NB4 (cell line): ENCODE measurements at regions not wholly inside any gene's neighbourhood (a gene's known extent, or its start where the extent isn't known, plus 50 kb on each side); places are given as distances from the start of the nearest gene placed in this dataset.

Source experiments
- TF ChIP-seq, protein P1 (sequence below): IDR thresholded peaks from one replicate; pipeline ENCODE4 v1.5.1; 2012; ENCODE audit warnings: low read depth, low read length
- TF ChIP-seq, protein P2 (sequence below): IDR thresholded peaks from 2 replicates; pipeline ENCODE4 v1.6.1; 2011; ENCODE audit warnings: low read depth, low read length

DNA sequence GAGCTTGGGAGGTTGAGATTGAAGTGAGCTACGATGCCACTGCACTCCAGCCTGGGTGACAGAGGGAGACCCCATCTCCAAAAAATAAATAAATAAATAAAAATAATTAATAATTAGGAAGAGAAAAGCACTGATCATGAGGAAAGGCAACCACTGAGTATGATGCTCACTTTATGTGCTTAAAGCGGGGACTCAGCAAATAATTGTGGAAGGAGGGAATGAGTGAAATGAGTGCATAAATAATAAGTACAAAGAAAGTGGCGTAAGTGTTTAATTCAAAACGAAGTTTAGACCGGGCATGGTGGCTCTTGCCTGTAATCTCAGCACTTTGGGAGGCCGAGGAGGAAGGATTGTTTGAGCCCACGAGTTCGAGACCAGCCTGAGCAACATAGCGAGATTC lies 94.9 kb upstream of the MKLN1 start:
- TF ChIP-seq, protein P1, sequence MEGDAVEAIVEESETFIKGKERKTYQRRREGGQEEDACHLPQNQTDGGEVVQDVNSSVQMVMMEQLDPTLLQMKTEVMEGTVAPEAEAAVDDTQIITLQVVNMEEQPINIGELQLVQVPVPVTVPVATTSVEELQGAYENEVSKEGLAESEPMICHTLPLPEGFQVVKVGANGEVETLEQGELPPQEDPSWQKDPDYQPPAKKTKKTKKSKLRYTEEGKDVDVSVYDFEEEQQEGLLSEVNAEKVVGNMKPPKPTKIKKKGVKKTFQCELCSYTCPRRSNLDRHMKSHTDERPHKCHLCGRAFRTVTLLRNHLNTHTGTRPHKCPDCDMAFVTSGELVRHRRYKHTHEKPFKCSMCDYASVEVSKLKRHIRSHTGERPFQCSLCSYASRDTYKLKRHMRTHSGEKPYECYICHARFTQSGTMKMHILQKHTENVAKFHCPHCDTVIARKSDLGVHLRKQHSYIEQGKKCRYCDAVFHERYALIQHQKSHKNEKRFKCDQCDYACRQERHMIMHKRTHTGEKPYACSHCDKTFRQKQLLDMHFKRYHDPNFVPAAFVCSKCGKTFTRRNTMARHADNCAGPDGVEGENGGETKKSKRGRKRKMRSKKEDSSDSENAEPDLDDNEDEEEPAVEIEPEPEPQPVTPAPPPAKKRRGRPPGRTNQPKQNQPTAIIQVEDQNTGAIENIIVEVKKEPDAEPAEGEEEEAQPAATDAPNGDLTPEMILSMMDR = no peak
- TF ChIP-seq, protein P2, sequence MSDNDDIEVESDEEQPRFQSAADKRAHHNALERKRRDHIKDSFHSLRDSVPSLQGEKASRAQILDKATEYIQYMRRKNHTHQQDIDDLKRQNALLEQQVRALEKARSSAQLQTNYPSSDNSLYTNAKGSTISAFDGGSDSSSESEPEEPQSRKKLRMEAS = no peak
